CD14-positive monocyte (primary cell): ENCODE measurements at regions not wholly inside any gene's neighbourhood (a gene's known extent, or its start where the extent isn't known, plus 50 kb on each side); places are given as distances from the start of the nearest gene placed in this dataset.

Experiments
- DNase-seq, 3 donors: peaks; one replicate each; pipeline ENCODE4 v3.0.0-alpha.2; 2011 to 2022
- H2AFZ ChIP-seq: 2 replicates; pipeline ENCODE4 v1.6.0; 2012; ENCODE audit warnings: mild to moderate bottlenecking, low read depth, low read length, inconsistent platforms; ENCODE audit not compliant: insufficient read depth, poor library complexity, severe bottlenecking
- H3K27ac ChIP-seq, 2 donors: 1 replicate in 1 of 2; 2 replicates in 1 of 2; pipeline ENCODE4 v1.5.1; 2012 to 2013; ENCODE audit warnings: low read length in 2 of 2, control low read depth in 1 of 2, inconsistent platforms in 1 of 2, low read depth in 1 of 2, mild to moderate bottlenecking in 1 of 2
- H3K27me3 ChIP-seq, 2 donors: one replicate each; pipeline versions ENCODE4 v1.6.0 to v1.6.1; 2011 to 2013; ENCODE audit warnings: low read length in 2 of 2; ENCODE audit not compliant: control insufficient read depth in 2 of 2, insufficient read depth in 2 of 2
- H3K36me3 ChIP-seq, 2 donors: replicated peaks in 1 of 2; 1 replicate in 1 of 2; 2 replicates in 1 of 2; pipeline versions ENCODE4 v1.5.1 to v1.6.1; 2012 to 2013; ENCODE audit warnings: low read length in 2 of 2, control low read depth in 1 of 2, inconsistent platforms in 1 of 2, mild to moderate bottlenecking in 1 of 2; ENCODE audit not compliant: insufficient read depth in 2 of 2, control insufficient read depth in 1 of 2
- H3K4me1 ChIP-seq, 2 donors: 1 replicate in 1 of 2; 2 replicates in 1 of 2; pipeline versions ENCODE4 v1.5.1 to v1.6.1; 2012 to 2013; ENCODE audit warnings: low read length in 2 of 2, control low read depth in 1 of 2, inconsistent platforms in 1 of 2, mild to moderate bottlenecking in 1 of 2, moderate library complexity in 1 of 2; ENCODE audit not compliant: insufficient read depth in 2 of 2, control insufficient read depth in 1 of 2
- H3K4me2 ChIP-seq: replicated peaks from 2 replicates; pipeline ENCODE3; 2012; ENCODE audit warnings: low read length, moderate library complexity, mild to moderate bottlenecking; ENCODE audit not compliant: poor library complexity, severe bottlenecking; ENCODE audit errors: extremely low read depth
- H3K4me3 ChIP-seq, 3 experiments: fragments of 200-600 bp in 1 of 3; sonication (generic) in 1 of 3; replicated peaks in 1 of 3; 1 replicate in 2 of 3; 2 replicates in 1 of 3; pipeline ENCODE4 v1.5.1; 2011 to 2013; ENCODE audit warnings: low read length in 3 of 3, mild to moderate bottlenecking in 3 of 3, control low read depth in 2 of 3, low read depth in 2 of 3, inconsistent platforms in 1 of 3, moderate library complexity in 1 of 3
- H3K79me2 ChIP-seq: 2 replicates; pipeline ENCODE4 v1.6.0; 2012; ENCODE audit warnings: mild to moderate bottlenecking, control low read depth, inconsistent platforms, low read length, moderate library complexity; ENCODE audit not compliant: insufficient read depth
- H3K9ac ChIP-seq: 2 replicates; pipeline ENCODE4 v1.6.0; 2017; ENCODE audit warnings: low read length, mild to moderate bottlenecking; ENCODE audit not compliant: insufficient read depth, poor library complexity, severe bottlenecking
- H3K9me3 ChIP-seq, 2 donors: replicated peaks in 1 of 2; 1 replicate in 1 of 2; 2 replicates in 1 of 2; pipeline versions ENCODE4 v1.5.1 to v1.6.1; 2012 to 2013; ENCODE audit warnings: low read length in 2 of 2, control low read depth in 1 of 2; ENCODE audit not compliant: control insufficient read depth in 1 of 2, insufficient read depth in 1 of 2
- H4K20me1 ChIP-seq: 2 replicates; pipeline ENCODE4 v1.6.0; 2012; ENCODE audit warnings: mild to moderate bottlenecking, low read length, control low read depth, moderate library complexity; ENCODE audit not compliant: insufficient read depth
- H3K27ac Mint-ChIP-seq, 7 donors: one replicate each; pipeline ENCODE4 v1.8.0; 2020; ENCODE audit warnings: mild to moderate bottlenecking in 7 of 7, mixed read lengths in 7 of 7, moderate library complexity in 6 of 7, inconsistent platforms in 2 of 7
- H3K27me3 Mint-ChIP-seq, 3 donors: one replicate each; pipeline ENCODE4 v1.8.0; 2021 to 2022; ENCODE audit warnings: low read depth in 3 of 3, mild to moderate bottlenecking in 3 of 3, mixed read lengths in 3 of 3, moderate library complexity in 3 of 3, inconsistent platforms in 1 of 3
- H3K36me3 Mint-ChIP-seq, 2 donors: one replicate each; pipeline ENCODE4 v1.8.0; 2020; ENCODE audit warnings: mixed read lengths in 2 of 2, inconsistent platforms in 1 of 2, mild to moderate bottlenecking in 1 of 2
- H3K4me1 Mint-ChIP-seq: one replicate; pipeline ENCODE4 v1.8.0; 2020; ENCODE audit warnings: mild to moderate bottlenecking, mixed read lengths
- H3K4me3 Mint-ChIP-seq, 2 donors: one replicate each; pipeline ENCODE4 v1.8.0; 2020; ENCODE audit warnings: mild to moderate bottlenecking in 2 of 2, mixed read lengths in 2 of 2, moderate library complexity in 1 of 2
- H3K9me3 Mint-ChIP-seq, 7 donors: one replicate each; pipeline ENCODE4 v1.8.0; 2020 to 2022; ENCODE audit warnings: mixed read lengths in 7 of 7, mild to moderate bottlenecking in 6 of 7, moderate library complexity in 6 of 7, inconsistent platforms in 2 of 7
- CTCF ChIP-seq: fragments of 200-600 bp; IDR thresholded peaks from one replicate; pipeline ENCODE4 v1.8.0; 2022; ENCODE audit warnings: antibody characterized with exemption, mild to moderate bottlenecking
- WGBS: methylation state at CpG from one replicate; pipeline ENCODE4 v1.1.5; 2013; ENCODE audit warnings: missing lambda C conversion rate; ENCODE audit not compliant: insufficient coverage; 5-methylcytosine and 5-hydroxymethylcytosine counted together
- intact Hi-C, 2 donors: fragments of 100-400 bp; cut with micrococcal nuclease; formaldehyde crosslinking; loops; one replicate each; pipeline versions ENCODE4 v1.15.0 to v1.15.1; 2023

GRCh38 chr2:51290725-51291124 lies 258.8 kb upstream of the NRXN1 start:
- Mint-ChIP-seq H3K27me3 (no peaks in the 10 kb centered on the region), H3K4me3 (no peak overlapping the region), H3K36me3 (no peaks in the 10 kb centered on the region), H3K4me1 (no peaks in the 10 kb centered on the region), H3K27ac (no peak overlapping the region), H3K9me3 (peaks cover 0 to 5% (median 2%) of the 10 kb centered on the region in 7 donors)
- Histone ChIP-seq H3K9me3 (no peaks in the 10 kb centered on the region), H4K20me1 (no peaks in the 10 kb centered on the region), H3K4me1 (no peaks in the 10 kb centered on the region), H3K4me3 (no peak overlapping the region), H3K27ac (no peak overlapping the region), H3K79me2 (no peaks in the 10 kb centered on the region), H3K4me2 (no peak overlapping the region), H3K27me3 (no peaks in the 10 kb centered on the region), H3K36me3 (no peaks in the 10 kb centered on the region), H2AFZ (no peak overlapping the region), H3K9ac (no peak overlapping the region)
- DNase-seq: no peak
- TF ChIP-seq CTCF: no peak
- intact Hi-C loops: no loop called here
- no CpG with 5 or more reads among the region's 2 CpGs for WGBS

- H3K27me3 ChIP-seq: no peaks in the 10 kb centered on the region
- no peaks in the 10 kb centered on the region for H3K36me3 Mint-ChIP-seq
- no peak for DNase-seq
- H3K27ac ChIP-seq: no peak overlapping the region
- intact Hi-C loops: no loop called here
- no peak overlapping the region for H3K4me3 ChIP-seq
- no peak overlapping the region for H3K4me3 Mint-ChIP-seq
- no peaks in the 10 kb centered on the region for H4K20me1 ChIP-seq
- H3K4me1 Mint-ChIP-seq: no peaks in the 10 kb centered on the region
- no peak for TF ChIP-seq CTCF
- no peak overlapping the region for H3K27ac Mint-ChIP-seq
- H3K4me1 ChIP-seq: no peaks in the 10 kb centered on the region
- H3K9me3 Mint-ChIP-seq: peaks cover 0 to 3% (median 2%) of the 10 kb centered on the region in 7 donors
- H3K9ac ChIP-seq: no peak overlapping the region
- no peaks in the 10 kb centered on the region for H3K79me2 ChIP-seq
- WGBS: no CpG with 5 or more reads among the region's 1 CpG
- H2AFZ ChIP-seq: no peak overlapping the region
- H3K9me3 ChIP-seq: no peaks in the 10 kb centered on the region
- no peak overlapping the region for H3K4me2 ChIP-seq
- no peaks in the 10 kb centered on the region for H3K36me3 ChIP-seq
- no peaks in the 10 kb centered on the region for H3K27me3 Mint-ChIP-seq
Measured at GRCh38 chr2:51289045-51289444, 257.1 kb upstream of the NRXN1 start.
